ENCODE measurements at regions not wholly inside any gene's neighbourhood (a gene's known extent, or its start where the extent isn't known, plus 50 kb on each side); places are given as distances from the start of the nearest gene placed in this dataset.

- intact Hi-C loops (cut with micrococcal nuclease): no loop called here
- no peak for TF ChIP-seq CTCF (IDR thresholded peaks at IDR 0.05)
- ChIA-PET POLR2A (no interaction called here), CTCF (no interaction called here)
- no peak overlapping the region for H3K4me3 Mint-ChIP-seq
- no peaks in the 10 kb centered on the region for H3K36me3 Mint-ChIP-seq (ENCODE audit: low read depth)
- ATAC-seq (ENCODE audit: low read depth): no peak
- no peaks in the 10 kb centered on the region for H3K27me3 Mint-ChIP-seq
- no peaks in the 10 kb centered on the region for H3K9me3 Mint-ChIP-seq
- no peaks in the 10 kb centered on the region for H3K4me1 Mint-ChIP-seq
- H3K27ac Mint-ChIP-seq: no peak overlapping the region
- DNase-seq: no peak
Observed at GRCh38 chr20:11166712-11167111, 492.9 kb upstream of the JAG1 start.

GRCh38 chr20:11168026-11168425, 494.2 kb upstream of the JAG1 start:
- intact Hi-C loops (cut with micrococcal nuclease): no loop called here
- H3K36me3 Mint-ChIP-seq (ENCODE audit: low read depth): no peaks in the 10 kb centered on the region
- ChIA-PET CTCF (no interaction called here), POLR2A (no interaction called here)
- DNase-seq: no peak
- no peaks in the 10 kb centered on the region for H3K9me3 Mint-ChIP-seq
- TF ChIP-seq CTCF (IDR thresholded peaks at IDR 0.05): no peak
- H3K27ac Mint-ChIP-seq: no peak overlapping the region
- H3K27me3 Mint-ChIP-seq: no peaks in the 10 kb centered on the region
- ATAC-seq (ENCODE audit: low read depth): no peak
- no peak overlapping the region for H3K4me3 Mint-ChIP-seq
- no peaks in the 10 kb centered on the region for H3K4me1 Mint-ChIP-seq

GRCh38 chr20:11170025-11170424, 496.2 kb upstream of the JAG1 start:
- H3K27ac Mint-ChIP-seq: no peak overlapping the region
- no peak for DNase-seq
- ATAC-seq (ENCODE audit: low read depth): no peak
- H3K4me3 Mint-ChIP-seq: no peak overlapping the region
- H3K4me1 Mint-ChIP-seq: no peaks in the 10 kb centered on the region
- ChIA-PET CTCF (no interaction called here), POLR2A (no interaction called here)
- H3K27me3 Mint-ChIP-seq: no peaks in the 10 kb centered on the region
- H3K9me3 Mint-ChIP-seq: no peaks in the 10 kb centered on the region
- no peak for TF ChIP-seq CTCF (IDR thresholded peaks at IDR 0.05)
- intact Hi-C loops (cut with micrococcal nuclease): no loop called here
- no peaks in the 10 kb centered on the region for H3K36me3 Mint-ChIP-seq (ENCODE audit: low read depth)

GRCh38 chr20:11170565-11170964, 496.8 kb upstream of the JAG1 start:
- POLR2A ChIA-PET: no interaction called here

GRCh38 chr20:11172881-11173280, 499.1 kb upstream of the JAG1 start:
- ATAC-seq (ENCODE audit: low read depth): no peak
- ChIA-PET CTCF (no interaction called here), POLR2A (no interaction called here)
- H3K27ac Mint-ChIP-seq: no peak overlapping the region
- intact Hi-C loops (cut with micrococcal nuclease): no loop called here
- no peak for DNase-seq
- H3K9me3 Mint-ChIP-seq: no peaks in the 10 kb centered on the region
- no peak overlapping the region for H3K4me3 Mint-ChIP-seq
- H3K4me1 Mint-ChIP-seq: no peaks in the 10 kb centered on the region
- no peak for TF ChIP-seq CTCF (IDR thresholded peaks at IDR 0.05)
- H3K27me3 Mint-ChIP-seq: no peaks in the 10 kb centered on the region
- no peaks in the 10 kb centered on the region for H3K36me3 Mint-ChIP-seq (ENCODE audit: low read depth)

More at GRCh38 chr20:11170565-11170964, 496.8 kb upstream of the JAG1 start:
- CTCF ChIA-PET: no interaction called here
- no peak for ATAC-seq (ENCODE audit: low read depth)
- Mint-ChIP-seq H3K36me3 (ENCODE audit: low read depth) (no peaks in the 10 kb centered on the region), H3K27ac (no peak overlapping the region), H3K4me1 (no peaks in the 10 kb centered on the region), H3K9me3 (no peaks in the 10 kb centered on the region), H3K4me3 (no peak overlapping the region), H3K27me3 (no peaks in the 10 kb centered on the region)
- no peak for DNase-seq
- intact Hi-C loops (cut with micrococcal nuclease): no loop called here
- TF ChIP-seq CTCF (IDR thresholded peaks at IDR 0.05): no peak

Measured in activated B cell treated with CpG ODN at 0.5 μM for 24 hours (primary cell).